Keratinocyte (primary cell): ENCODE measurements at regions not wholly inside any gene's neighbourhood (a gene's known extent, or its start where the extent isn't known, plus 50 kb on each side); places are given as distances from the start of the nearest gene placed in this dataset.

Experiments used
- EZH2 ChIP-seq: IDR thresholded peaks from one replicate; pipeline ENCODE4 v1.6.1; 2012; ENCODE audit warnings: inconsistent platforms, mild to moderate bottlenecking, low read length, moderate library complexity
- TF ChIP-seq, protein P1 (sequence below), 3 experiments: IDR thresholded peaks in 1 of 3; conservative IDR thresholded peaks in 1 of 3; optimal IDR thresholded peaks in 1 of 3; 2 replicates in 2 of 3; 3 replicates in 1 of 3; pipeline versions ENCODE3 to v1.5.1; 2011; ENCODE audit warnings: low read length in 3 of 3, mild to moderate bottlenecking in 3 of 3, moderate library complexity in 2 of 3, control low read depth in 1 of 3, inconsistent platforms in 1 of 3; ENCODE audit not compliant: insufficient read depth in 2 of 3; ENCODE audit errors: extremely low read depth in 1 of 3

- TF ChIP-seq, protein P1, sequence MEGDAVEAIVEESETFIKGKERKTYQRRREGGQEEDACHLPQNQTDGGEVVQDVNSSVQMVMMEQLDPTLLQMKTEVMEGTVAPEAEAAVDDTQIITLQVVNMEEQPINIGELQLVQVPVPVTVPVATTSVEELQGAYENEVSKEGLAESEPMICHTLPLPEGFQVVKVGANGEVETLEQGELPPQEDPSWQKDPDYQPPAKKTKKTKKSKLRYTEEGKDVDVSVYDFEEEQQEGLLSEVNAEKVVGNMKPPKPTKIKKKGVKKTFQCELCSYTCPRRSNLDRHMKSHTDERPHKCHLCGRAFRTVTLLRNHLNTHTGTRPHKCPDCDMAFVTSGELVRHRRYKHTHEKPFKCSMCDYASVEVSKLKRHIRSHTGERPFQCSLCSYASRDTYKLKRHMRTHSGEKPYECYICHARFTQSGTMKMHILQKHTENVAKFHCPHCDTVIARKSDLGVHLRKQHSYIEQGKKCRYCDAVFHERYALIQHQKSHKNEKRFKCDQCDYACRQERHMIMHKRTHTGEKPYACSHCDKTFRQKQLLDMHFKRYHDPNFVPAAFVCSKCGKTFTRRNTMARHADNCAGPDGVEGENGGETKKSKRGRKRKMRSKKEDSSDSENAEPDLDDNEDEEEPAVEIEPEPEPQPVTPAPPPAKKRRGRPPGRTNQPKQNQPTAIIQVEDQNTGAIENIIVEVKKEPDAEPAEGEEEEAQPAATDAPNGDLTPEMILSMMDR (optimal IDR thresholded peaks at IDR 0.05 in 1 of 3, IDR thresholded peaks at IDR 0.05 in 1 of 3, conservative IDR thresholded peaks at IDR 0.05 in 1 of 3; ENCODE audit: extremely low read depth in 1 of 3, insufficient read depth in 2 of 3, low read length in 3 of 3): no peak
- no peak for TF ChIP-seq EZH2
Observed at GRCh38 chr12:127307528-127307927, 959.4 kb upstream of the TMEM132C start.
